ENCODE measurements at regions not wholly inside any gene's neighbourhood (a gene's known extent, or its start where the extent isn't known, plus 50 kb on each side); places are given as distances from the start of the nearest gene placed in this dataset.

DNA sequence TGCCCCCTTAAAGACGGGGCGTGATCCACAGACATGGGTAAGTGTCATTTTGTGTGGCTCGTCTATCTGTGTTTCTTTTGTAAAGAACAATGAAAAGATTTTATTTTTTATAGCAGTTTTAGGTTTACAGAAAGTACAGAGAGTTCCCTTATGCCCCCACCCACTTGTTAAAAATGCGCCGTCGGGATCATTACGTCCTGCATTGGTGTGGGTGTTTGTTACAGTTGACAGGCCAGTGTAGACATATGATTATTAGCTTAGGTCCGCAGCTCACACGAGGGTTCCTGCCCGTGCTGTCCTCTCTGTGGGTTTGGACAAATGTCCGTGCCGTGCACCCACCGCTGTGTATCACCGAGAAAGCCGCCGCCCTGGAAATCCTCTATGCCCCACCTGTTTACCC, 50.5 kb downstream of the RGS12 start:
- TF ChIP-seq POLR2A (IDR thresholded peaks at IDR 0.05; ENCODE audit: low read depth, low read length) (no peak), EZH2 (IDR thresholded peaks at IDR 0.05; ENCODE audit: borderline replicate concordance, low read depth, low read length, severe bottlenecking) (no peak), POLR2AphosphoS5 (IDR thresholded peaks at IDR 0.05; ENCODE audit: insufficient read depth, low read depth, low read length) (no peak)
- TF ChIP-seq, protein P1, sequence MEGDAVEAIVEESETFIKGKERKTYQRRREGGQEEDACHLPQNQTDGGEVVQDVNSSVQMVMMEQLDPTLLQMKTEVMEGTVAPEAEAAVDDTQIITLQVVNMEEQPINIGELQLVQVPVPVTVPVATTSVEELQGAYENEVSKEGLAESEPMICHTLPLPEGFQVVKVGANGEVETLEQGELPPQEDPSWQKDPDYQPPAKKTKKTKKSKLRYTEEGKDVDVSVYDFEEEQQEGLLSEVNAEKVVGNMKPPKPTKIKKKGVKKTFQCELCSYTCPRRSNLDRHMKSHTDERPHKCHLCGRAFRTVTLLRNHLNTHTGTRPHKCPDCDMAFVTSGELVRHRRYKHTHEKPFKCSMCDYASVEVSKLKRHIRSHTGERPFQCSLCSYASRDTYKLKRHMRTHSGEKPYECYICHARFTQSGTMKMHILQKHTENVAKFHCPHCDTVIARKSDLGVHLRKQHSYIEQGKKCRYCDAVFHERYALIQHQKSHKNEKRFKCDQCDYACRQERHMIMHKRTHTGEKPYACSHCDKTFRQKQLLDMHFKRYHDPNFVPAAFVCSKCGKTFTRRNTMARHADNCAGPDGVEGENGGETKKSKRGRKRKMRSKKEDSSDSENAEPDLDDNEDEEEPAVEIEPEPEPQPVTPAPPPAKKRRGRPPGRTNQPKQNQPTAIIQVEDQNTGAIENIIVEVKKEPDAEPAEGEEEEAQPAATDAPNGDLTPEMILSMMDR (IDR thresholded peaks at IDR 0.05; ENCODE audit: extremely low read depth in 1 of 2, insufficient read depth in 1 of 2, low read depth in 1 of 2, low read length in 2 of 2) = no peak
